GM19395 (cell line): ENCODE measurements at regions not wholly inside any gene's neighbourhood (a gene's known extent, or its start where the extent isn't known, plus 50 kb on each side); places are given as distances from the start of the nearest gene placed in this dataset.

ENCODE experiments used
- ATAC-seq: cut with Tn5 transposase; IDR thresholded peaks from one replicate; pipeline ENCODE4 v1.9.1; 2021; ENCODE audit warnings: mild to moderate bottlenecking, moderate library complexity; ENCODE audit not compliant: unreplicated experiment

DNA sequence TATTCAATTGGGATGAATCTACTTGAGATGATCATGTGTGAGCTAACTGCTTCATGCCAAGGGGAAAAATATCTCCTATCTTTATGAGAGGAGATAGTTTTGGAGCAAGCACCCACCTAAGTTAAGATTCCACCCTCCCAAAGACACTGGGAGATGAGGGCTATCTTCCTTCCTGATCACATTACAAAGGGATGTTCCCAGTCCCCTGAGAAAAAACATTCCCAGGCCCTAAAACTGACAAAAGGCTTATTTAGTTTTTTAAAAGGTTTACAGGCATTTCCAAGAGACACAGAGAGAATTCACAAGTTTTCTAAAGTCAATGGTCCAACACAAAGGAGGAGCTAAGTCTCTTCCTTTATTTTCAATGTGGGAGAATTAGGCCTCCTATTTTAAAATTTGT lies 401.5 kb downstream of the FBXO15 start:
- no peak for ATAC-seq

DNA sequence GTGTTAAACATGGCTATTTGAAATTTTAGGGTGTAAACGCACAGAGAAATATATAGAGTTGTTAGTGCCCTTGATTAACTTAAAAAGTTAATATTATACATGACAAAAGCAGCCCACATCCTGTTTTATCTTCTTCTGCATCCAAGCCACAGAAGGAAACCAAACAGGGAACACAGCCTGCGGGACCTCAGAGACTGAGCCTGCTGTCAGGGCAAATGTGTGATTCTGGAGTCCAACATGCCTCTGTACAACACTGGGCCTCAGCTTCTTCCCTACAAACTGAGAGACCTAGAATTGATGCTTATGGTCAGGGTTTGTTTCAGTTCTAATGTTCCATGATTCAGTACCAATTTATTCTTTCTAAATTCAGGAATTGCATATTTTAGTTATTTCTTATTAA lies 404.7 kb downstream of the FBXO15 start:
- no peak for ATAC-seq

DNA sequence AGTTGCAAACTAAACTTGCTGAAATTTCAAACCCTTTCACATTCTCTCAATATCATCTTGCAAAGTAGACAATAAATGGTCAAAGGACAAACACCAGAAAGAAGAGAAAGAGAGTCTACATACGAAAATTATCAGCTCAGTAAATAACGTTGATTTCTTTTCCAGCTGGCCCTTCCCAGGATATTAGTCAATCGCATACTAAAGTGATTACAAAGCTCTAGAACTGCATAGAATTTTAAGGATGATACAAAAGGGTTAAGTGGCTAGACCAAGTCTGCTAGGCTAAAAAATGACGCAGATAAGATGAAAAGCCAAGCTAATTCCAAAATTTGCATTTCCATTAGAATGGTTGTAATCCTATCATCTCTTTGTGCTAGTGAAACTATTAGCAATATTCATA lies 405.7 kb downstream of the FBXO15 start:
- ATAC-seq: no peak

GRCh38 chr18:73739098-73739497 lies 408.5 kb downstream of the FBXO15 start:
- no peak for ATAC-seq

GRCh38 chr18:73737990-73738389 lies 409.6 kb downstream of the FBXO15 start:
- ATAC-seq: no peak

DNA sequence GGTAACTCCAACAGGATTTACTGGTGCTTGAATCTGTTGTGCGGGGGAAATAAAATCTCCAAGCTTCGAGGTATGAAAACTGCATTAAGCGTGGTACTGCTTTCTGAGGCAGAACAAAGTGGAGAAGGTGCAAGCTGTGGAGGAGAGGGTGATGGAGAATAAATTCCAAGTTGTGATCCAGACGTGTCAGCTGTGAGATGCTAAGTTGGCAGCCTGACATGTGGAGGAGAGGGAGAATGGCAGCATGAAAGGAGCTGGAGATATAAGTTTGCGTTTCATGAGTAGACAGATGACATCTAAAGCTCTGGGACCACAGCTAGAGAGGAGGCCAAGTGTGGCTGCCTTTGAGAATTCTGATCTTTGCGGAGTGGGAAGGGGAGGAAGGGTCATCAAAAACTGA lies 411.8 kb downstream of the FBXO15 start:
- ATAC-seq: no peak

- no peak for ATAC-seq
Observed at GRCh38 chr18:73733806-73734314, 413.8 kb downstream of the FBXO15 start.

- no peak for ATAC-seq
Observed at GRCh38 chr18:73733376-73733775, 414.3 kb downstream of the FBXO15 start.

- ATAC-seq: no peak
Observed at GRCh38 chr18:73728657-73729056, 419.0 kb downstream of the FBXO15 start.

DNA sequence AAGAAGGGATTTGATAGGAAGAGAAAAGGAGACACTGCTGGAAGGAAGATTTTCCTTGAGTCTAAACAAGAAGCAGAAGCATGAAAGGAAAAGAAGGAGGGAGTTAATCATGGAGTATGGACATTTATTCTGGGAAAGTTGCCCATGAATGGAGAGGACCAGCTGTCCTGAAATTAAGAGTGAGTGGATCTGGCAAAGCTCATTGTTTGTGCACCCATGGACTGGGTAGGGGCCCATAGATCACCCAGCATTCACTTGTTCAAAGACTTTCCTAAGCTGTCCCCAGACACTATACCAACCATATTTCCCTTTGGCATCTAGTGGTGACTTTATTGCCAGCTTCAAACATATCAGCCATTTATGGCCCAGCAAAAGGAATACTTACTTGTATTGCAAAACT lies 422.7 kb downstream of the FBXO15 start:
- ATAC-seq: no peak

DNA sequence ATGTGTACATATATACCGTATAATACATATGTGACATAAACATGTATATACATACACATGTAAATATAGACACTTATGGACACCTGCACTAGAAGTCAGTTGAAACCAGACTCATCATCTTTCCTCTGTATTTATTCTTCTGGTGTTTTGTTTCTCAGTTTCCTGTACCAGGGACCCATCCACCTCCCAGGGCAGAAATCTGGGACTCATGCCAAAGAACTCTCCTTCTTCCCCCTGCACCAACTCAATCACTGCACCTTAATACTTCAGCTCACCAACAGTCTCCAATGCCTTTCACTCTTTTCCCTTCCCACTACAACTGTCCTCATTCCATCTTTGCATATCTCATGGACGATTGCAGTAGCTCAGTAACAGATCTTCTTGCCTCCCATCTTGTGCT lies 428.0 kb downstream of the FBXO15 start:
- no peak for ATAC-seq

DNA sequence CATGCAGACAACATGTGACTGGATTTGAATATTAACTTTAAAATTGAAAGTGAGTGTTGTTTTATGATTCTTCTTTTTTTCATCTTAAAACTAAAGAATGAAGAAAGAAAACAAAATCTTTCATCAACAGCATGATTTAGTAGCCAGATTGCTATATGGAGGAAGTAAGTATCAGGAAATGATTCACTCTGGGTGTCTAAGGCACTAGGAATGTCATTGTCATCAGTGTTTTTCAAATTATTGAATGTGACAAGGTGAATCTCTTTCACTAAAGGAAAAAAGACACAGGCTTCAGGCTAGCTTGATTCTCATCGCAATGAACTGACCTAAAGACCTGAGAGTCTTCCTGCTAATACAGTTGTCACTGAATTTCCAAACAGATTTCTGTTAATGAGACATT lies 430.1 kb downstream of the FBXO15 start:
- no peak for ATAC-seq

DNA sequence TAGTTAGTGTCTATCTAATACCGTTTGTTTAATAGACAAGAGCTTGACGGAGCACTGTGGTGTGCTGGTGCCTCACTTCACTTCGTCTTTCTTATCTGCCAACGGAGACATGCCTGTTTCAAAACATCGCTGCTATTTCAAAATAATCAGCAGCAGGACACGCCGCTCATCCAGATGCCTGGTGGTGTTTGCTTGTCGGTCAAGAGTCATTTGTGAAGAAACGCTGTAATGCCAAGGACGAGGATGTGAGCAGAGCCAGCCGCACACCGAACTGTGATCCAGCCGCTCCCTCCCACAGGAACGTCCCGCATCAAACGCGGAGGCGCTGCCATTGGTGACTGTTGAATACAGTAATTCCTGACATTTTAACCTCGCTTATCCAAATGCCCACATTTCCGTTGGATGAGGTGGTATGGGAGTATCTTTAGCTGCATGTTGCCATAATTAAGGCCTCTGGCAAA lies 432.4 kb downstream of the FBXO15 start:
- no peak for ATAC-seq

GRCh38 chr18:73714466-73714865 lies 433.2 kb downstream of the FBXO15 start:
- no peak for ATAC-seq

GRCh38 chr18:73711256-73711655 lies 436.4 kb downstream of the FBXO15 start:
- ATAC-seq: no peak

- no peak for ATAC-seq
Observed at GRCh38 chr18:73708591-73708990, 439.0 kb downstream of the FBXO15 start.

DNA sequence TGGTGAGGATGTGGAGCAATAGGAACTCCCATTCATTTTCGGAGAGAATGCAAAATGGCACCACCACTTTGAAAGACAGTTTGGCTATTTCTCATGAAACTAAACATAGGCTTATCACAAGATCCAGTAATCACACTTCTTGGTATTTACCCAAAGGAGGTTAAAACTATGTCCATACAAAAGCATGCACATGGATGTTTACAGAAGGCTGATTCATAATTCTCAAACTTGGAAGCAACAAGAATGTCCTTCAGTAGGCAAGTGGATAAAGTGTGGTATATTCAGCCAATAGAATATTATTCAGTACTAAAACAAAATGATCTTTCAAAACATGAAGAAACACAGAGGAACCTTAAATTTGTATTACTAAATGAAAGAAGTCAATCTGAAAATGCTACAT lies 440.6 kb downstream of the FBXO15 start:
- ATAC-seq: no peak

DNA sequence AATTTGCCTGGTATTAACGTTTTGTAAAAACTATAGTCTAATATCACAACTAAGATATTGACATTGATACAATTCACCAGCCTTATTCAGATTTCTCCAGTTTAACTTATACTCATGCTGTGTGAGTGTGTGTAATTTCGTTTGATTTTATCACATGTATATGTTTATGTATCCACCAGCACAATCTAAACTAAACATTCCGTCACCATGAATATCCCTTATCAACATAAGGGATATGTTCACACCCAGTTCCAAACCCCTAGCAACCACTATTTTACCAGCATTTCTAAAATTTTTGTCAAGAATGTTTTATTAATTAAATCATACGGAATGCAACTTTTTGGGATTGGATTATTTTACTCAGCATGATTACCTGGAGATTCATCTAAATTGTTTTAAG lies 450.3 kb downstream of the FBXO15 start:
- ATAC-seq: no peak

DNA sequence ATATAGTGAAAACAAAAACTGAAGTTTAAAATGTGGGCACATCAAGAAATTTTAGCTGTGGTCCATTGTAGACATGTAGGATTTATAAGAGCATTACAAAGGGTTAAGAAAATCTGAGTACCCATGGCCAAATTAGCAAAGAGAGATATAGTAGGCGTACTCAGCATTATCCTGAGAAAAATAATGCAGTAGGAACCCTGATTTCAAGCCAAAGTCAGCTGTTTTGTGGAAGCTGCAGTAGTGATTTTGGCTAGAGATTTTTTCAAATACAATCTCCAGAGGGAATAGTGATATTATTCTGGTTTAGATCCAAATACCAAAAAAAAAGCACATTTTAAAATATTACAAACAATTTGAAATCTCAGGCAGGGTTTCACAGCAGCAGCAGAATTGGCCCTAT lies 450.9 kb downstream of the FBXO15 start:
- no peak for ATAC-seq

DNA sequence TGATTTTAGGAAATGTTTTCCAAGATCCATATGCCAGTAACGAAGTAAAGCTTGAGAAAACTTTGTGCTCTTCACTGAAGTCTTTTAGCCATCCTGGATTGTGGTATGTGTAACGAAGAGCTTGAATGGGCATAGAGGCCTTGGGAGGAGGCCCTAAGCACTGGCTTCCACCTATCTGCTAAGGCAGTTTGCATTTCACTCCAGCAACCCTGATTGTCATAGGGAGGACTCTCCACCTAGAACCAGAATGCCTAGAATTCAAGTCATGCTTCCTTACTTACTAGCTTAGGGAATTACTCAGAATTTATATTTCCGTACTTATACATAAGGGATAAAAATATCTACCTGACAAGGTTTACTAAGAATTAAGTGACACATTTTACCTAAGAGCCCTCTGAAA lies 451.5 kb downstream of the FBXO15 start:
- no peak for ATAC-seq

DNA sequence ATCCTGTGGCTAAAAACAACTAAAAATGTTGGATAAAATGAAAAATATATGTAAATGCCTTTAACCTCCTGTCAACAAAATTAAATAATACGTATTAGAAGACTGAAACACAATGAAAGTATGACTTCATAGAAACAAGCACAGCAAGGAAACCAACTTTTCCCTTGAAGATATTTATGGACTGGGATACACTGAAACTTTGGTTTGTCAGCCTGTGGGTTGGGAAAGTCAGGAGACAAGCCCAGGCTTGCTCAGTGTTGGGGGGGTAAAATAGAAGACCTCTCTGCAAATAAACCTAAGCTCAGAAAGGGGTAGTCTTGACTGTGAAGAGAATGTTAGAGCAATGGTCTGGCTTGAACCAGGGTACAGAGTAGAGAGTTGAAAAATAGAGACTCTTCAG lies 454.5 kb downstream of the FBXO15 start:
- ATAC-seq: no peak

DNA sequence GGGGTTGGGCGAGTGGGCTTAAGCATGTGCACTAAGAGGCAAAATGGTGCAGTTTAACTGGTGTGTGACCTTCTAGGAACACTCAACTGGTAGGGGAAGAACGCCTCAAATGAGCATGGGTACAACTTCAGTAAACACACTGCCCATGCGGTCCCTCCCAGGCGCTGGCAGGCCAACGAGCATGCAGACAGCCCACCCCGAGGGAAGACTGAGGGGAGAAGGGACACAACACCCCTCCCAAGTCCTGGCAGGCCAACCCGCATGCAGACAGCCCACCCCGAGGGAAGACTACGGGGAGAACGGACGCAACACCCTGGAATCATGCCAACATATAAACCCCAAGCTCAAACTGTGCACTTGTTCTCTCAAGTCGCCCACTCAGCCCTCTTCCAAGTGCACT lies 456.0 kb downstream of the FBXO15 start:
- no peak for ATAC-seq

- no peak for ATAC-seq
Observed at GRCh38 chr18:73691118-73691517, 456.5 kb downstream of the FBXO15 start.

- ATAC-seq: no peak
Observed at GRCh38 chr18:73690222-73690621, 457.4 kb downstream of the FBXO15 start.
